ENCODE measurements at regions not wholly inside any gene's neighbourhood (a gene's known extent, or its start where the extent isn't known, plus 50 kb on each side); places are given as distances from the start of the nearest gene placed in this dataset.
A peak's percentile ranks its signal among the peaks of the same experiment; 100 is the strongest.

GRCh38 chr2:2528846-2529245 lies 197.8 kb upstream of the MYT1L start:
- DNase-seq (ENCODE audit: low spot score) = no peak

- DNase-seq (ENCODE audit: low spot score) = no peak
Measured at GRCh38 chr2:2527148-2527547, 196.1 kb upstream of the MYT1L start.

DNA sequence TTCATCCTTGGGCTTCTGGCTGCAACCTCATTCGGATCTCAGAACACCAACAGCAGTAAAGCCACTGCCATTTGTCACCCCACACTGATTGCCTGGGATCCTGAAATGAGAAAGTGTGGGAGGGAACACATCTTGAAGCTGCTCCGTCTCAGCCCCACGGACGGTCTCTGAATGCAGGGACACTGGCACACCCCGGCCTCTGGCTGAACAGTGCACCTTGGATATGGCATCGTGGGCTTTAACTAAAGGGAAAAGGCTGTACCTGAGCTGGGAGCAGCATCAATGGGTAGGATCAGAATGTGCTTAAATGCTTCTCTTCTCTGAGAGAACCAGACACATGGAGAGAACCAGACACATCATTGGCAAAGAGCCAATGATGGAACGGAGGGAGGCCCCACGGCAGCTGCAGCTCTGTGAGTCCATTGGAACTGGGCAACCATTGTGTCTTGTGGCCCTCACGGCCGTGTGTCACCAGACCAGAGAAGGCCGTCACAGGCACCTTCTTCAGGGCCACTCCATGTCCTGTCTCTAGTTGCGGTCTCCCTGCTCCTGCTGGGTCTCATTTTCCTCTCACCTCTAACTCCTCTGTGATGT lies 193.4 kb upstream of the MYT1L start:
- peak; percentile 13 for DNase-seq (ENCODE audit: low spot score)

DNA sequence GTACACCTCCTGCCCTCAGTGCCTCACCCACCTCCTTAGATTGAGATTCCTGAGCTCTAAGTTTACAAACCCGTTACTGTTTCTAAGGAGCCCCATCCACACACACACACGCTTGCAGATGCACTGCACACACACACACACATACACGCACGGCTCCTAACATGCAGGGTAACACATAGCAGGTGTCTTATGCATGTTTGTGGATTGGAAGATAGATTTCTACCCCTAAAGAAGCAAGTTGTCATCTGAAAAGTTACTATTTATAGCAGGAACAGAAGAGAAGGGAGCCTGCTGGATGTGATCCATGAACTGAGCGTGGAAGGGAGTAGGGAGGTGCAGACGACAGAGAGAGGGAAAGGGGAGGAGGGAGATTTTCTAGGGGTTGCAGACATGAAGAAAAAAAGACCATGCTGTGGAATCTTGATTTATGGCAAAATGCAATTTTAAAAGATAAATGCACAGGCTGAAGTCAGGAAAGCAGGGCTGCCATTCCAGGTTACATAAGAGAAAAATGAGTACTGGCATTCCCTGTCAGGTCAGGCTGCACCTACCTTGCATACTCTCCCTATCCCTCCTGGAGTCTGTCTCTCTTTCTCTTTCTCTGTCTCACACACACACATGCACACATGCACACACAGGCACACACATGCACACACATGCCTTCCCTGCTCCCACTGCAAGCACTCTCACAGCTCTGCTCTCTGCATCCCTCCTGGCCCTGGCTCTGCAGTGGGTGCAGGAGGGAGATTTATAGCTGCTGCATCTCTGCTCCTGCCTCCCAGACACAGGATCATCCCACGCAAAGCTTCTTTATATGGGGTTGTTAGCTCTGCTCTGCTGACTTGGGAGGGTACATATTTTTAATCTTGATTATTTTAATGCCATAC lies 192.6 kb upstream of the MYT1L start:
- DNase-seq (ENCODE audit: low spot score) = peak; percentile 35

DNA sequence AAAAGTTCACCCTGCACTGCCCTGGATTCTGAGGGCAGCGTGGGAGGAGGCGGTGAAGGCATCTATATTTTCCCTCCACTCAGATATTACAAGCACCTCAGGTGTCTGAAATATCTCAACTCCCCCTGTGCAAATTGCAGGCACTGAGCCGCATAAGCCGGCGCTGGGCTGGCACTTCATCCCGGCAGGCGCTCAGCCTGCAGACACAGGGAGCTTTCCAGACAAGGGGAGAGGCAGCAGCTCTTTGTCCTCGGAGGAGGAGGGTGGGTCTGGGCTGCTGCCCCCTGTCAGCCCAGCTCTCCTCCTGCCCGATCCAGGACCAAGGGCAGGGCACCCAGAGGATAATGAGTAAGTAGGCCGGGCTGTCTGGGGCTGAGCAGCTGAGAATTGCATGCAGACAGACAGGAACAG lies 189.3 kb upstream of the MYT1L start:
- no peak for DNase-seq (ENCODE audit: low spot score)

GRCh38 chr2:2519381-2519780 lies 188.3 kb upstream of the MYT1L start:
- DNase-seq (ENCODE audit: low spot score) = no peak

- DNase-seq (ENCODE audit: low spot score) = no peak
Measured at GRCh38 chr2:2517399-2517798, 186.3 kb upstream of the MYT1L start.

DNA sequence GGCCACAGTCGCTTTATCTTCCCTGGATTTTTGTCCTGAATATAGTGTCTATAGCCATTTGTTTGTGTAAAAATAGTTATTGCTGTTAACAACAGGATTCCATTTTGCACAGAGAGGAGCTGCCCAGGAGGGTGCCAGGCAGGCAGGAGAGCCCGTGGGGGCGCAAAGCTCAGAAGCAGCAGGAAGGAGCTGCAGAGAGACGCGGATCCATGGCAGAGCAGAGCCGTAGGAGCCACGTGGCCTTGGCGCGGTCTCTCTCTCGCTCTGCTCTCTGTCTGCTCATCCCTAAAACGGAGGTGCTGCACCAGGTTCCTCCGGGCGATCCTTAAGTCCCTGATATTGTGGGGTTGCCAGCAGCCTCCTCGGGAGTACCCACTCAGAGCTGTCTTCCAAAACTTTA lies 185.3 kb upstream of the MYT1L start:
- DNase-seq (ENCODE audit: low spot score) = peak; percentile 24

- no peak for DNase-seq (ENCODE audit: low spot score)
Measured at GRCh38 chr2:2512931-2513330, 181.9 kb upstream of the MYT1L start.

DNA sequence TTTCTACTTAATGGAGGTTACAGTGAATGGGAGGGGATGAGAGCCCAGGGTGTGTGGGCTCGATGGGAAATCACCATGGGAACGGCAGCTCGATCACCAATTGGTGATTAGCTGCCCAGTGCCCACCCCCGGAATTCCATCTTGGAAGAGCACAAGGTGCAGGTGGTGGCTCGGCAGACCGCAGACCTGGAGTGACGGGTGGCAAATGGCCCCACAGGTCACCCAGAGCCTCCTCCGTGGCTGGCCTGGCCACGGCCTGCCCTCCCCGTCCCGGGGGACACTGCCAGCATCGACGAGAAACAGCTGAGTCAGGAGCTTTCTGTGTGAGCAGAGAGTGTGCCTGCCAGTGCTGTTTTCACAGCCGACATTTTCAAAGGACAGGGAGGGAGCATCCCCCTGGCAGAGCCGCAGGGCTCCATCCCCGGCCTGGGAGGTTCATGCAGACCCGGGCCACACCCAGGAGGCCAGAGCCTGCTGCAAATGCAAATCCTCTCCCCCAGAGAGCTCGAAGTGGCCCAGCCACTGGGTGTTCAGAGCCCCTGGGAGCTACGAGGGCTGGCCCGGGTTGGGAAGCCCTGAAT lies 176.4 kb upstream of the MYT1L start:
- DNase-seq (ENCODE audit: low spot score) = peak; percentile 68

DNA sequence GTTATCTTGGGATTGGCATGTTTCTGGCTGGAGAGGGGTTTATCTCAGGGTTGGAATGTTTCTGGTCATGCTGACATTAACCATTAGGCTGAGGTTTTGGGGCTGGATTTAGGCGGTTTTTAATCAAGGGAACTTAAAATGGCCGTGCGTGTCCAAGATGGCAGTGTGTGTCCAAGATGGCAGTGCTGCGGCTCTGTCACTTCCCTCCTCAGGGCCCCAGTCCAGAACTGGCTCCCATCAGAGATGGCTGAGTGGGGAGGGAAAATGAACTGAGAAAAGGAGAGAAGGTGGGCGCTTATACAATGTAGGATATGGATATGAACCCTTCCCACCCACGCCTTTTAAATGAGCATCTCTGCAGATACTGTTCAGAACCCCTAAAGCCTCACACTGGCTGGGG lies 175.5 kb upstream of the MYT1L start:
- no peak for DNase-seq (ENCODE audit: low spot score)

DNA sequence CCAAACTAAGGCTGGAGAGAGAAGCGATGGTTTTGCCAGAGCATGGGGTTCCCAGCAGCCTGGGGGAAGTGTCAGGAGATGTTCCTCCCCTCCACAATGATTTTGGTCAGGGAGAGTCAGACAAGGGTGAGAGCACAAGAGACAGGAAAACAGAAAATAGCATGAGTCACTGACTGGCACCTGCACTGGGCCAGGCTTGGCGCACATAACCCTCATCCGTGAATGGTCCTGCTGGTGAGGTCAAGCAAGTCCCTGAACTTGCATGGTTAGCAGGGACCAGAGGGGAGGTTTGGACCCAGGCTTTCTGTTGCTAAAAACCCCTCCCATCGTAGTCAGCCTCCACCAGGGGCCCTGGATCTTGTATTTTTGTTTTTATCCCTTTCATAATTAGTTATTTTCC lies 174.5 kb upstream of the MYT1L start:
- no peak for DNase-seq (ENCODE audit: low spot score)

DNA sequence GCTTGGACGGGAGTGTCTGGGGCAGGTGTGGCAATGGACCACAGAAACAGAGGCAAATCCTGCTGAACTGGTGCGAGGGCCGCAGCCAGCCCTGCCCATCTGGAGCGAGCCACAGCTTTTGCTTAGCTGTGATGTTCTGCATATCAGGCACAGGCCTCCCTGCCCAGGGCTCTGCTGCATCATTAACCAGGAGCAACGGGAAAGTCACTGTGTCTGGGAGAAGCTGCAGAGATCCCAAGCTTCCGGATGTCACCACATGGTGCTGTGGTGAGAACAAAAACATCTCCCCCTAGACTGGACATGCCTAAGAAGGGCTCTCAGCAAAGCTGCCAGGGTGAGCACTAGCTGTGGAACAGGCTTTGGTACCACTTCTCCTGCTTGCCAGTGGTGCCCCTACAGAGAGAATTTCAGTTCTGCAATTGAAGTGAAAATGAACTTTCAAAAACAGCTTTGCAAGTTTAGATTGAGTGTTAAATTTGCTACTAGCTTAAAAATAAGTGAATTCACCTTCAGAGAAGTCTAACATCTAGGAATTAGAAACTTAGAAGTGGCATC lies 172.9 kb upstream of the MYT1L start:
- no peak for DNase-seq (ENCODE audit: low spot score)

DNA sequence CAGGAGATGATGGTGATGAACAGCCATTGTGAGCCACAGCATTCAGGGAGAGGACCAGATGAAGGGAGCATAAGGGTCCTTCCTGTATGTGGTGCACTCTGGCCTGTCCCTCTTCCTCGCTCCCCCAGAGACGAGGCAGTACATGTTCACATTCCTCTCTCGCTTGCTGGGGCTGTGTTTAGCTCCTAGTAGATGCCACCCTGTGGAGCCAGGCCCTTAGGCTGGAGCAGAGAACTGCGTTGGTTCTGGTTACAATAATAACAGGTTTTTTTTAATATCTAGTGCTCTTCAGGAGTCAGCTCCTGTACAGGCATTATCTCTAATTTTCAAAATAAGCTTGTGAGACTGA lies 171.1 kb upstream of the MYT1L start:
- no peak for DNase-seq (ENCODE audit: low spot score)

GRCh38 chr2:2501454-2502200 lies 170.6 kb upstream of the MYT1L start:
- no peak for DNase-seq (ENCODE audit: low spot score)

DNA sequence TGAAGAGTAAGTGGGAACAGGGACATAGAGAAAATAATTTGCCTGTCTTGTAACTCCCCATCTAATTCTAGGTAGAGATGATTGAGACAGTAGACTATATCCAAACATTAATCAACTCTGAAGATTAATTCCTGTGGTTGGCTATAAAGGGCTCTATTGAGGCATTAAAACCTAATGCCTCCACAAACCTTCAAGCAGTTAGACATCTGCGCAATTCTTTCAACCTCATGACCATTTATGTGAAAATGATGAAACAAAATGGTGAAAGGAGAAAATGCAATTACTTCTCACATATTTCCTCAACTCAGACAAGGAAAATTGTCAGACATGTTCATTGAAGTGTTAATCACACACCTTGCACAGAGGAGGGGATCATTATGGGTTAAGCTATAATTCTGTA lies 164.5 kb upstream of the MYT1L start:
- no peak for DNase-seq (ENCODE audit: low spot score)

GRCh38 chr2:2493496-2493895 lies 162.4 kb upstream of the MYT1L start:
- no peak for DNase-seq (ENCODE audit: low spot score)

DNA sequence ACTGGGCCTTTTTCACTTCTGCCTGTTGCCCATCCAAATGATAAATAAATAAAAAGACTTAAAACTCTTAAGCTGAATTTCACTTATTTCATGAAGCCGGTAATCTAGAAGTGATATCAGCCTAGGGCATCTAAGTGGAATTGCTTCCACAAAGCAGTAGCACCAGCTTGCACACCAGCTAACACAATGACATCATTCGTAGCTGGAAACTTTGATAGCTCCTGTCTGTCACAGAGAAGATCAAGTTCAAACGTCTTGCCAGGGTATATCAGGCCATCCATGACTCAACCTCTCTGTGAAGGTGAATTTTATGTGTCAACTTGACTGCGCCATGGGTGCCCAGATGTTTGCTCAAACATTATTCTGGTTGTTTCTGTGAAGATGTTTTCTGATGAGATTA lies 161.7 kb upstream of the MYT1L start:
- no peak for DNase-seq (ENCODE audit: low spot score)

DNA sequence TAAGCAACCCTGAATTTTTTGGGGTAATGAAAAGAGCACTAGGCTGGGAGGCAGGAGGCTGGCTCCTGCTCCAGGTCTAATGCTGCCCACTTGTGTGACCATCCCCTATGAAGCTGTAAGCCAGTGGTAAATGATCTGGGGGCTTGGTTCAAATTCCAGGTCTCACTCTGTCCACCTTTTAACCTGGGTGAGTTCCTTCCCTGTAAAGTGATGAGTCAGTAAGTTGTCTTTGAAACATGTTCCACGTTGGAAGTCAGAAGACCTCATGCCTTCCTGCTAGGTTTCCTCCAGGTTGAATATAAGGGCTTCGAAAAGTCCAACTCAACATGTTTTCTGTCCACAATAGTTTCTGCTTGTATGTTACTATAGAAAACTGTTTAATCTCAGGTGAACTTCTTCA lies 160.9 kb upstream of the MYT1L start:
- DNase-seq (ENCODE audit: low spot score) = no peak

DNA sequence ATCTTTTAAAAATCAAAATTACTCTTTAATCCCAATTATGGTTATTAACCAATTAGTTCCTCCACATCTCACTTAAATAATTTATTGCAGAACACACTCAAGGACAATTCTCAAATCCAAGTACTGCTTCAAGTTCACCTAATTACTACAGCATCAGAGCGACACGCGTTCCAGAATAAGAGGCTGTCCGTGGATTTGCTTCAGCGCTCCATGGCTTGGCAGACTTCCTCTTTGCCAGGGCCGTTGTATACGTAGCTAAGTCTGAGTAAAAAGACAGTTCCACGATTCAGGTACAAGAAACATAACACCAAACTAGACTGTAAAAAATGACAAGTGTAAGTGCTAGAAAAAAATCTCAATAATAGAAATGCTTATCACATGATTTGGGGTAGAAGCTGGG lies 153.2 kb upstream of the MYT1L start:
- DNase-seq (ENCODE audit: low spot score) = no peak

DNA sequence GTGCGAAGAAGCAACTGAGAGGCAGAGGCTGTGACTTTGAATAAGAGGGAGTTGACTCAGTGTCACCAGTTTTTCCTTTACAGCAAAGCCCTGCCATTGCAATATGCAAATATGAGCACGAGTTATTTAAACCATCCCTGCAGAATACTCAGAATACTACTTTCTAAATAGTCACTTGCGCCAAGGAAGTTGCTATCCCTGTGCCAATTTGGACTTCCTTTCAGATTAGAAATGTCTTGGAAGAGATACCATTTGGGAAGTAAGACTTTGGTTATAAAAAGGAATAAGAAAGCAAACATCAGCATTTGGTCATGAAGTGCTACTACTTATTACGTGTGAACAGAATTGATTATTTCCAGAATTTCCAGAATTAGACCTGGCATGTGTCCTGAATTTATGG lies 151.8 kb upstream of the MYT1L start:
- no peak for DNase-seq (ENCODE audit: low spot score)

GRCh38 chr2:2472881-2473280 lies 141.8 kb upstream of the MYT1L start:
- no peak for DNase-seq (ENCODE audit: low spot score)

DNA sequence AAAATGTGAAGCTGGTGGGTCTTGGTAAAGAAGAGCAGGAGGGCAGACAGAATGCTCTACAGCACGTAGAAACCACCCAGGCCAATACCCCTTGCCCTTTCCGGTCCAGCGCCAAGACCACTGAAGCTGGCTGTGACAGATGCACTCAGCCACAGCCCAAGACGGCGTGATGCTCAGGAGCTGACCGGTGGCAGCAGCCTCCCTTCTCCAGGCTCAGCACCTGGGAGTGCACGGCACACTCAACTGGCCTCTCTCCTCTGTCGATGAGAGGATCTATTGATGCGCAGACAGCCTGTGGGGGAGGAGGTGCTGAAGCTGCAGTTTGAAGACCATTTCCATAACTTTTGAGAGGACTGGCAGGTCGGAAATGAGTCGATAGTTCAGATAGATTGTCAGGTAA lies 141.0 kb upstream of the MYT1L start:
- no peak for DNase-seq (ENCODE audit: low spot score)
